C4-2B (cell line): ENCODE measurements at regions not wholly inside any gene's neighbourhood (a gene's known extent, or its start where the extent isn't known, plus 50 kb on each side); places are given as distances from the start of the nearest gene placed in this dataset.

Experiments used
- CTCF ChIP-seq: fragments of 450-650 bp; conservative IDR thresholded peaks from 2 replicates; pipeline ENCODE4 v1.5.1; 2017; ENCODE audit warnings: mild to moderate bottlenecking
- ZFX ChIP-seq: fragments of 450-650 bp; IDR thresholded peaks from 2 replicates; pipeline ENCODE4 v1.6.1; 2017

DNA sequence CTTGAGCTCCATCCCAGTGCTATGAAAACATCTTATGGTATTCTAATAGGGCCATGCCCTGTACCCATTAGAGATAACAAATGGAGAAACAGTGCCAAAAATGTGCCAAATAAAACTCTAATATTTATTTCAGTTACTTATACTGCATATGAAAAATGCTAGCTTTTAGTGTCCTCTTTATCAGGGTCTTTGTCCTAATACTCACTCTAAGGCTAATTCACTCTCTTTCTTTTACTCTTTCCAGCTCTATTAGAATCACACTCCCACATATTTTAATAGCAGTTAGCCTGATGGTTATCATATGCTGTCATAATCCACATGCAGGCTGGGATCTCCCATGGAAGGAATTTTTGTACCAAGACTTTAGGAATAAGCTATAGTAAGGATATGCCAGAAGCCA, 408.4 kb downstream of the ETV1 start:
- no peak for TF ChIP-seq ZFX
- no peak for TF ChIP-seq CTCF
